ENCODE measurements at regions not wholly inside any gene's neighbourhood (a gene's known extent, or its start where the extent isn't known, plus 50 kb on each side); places are given as distances from the start of the nearest gene placed in this dataset.

DNA sequence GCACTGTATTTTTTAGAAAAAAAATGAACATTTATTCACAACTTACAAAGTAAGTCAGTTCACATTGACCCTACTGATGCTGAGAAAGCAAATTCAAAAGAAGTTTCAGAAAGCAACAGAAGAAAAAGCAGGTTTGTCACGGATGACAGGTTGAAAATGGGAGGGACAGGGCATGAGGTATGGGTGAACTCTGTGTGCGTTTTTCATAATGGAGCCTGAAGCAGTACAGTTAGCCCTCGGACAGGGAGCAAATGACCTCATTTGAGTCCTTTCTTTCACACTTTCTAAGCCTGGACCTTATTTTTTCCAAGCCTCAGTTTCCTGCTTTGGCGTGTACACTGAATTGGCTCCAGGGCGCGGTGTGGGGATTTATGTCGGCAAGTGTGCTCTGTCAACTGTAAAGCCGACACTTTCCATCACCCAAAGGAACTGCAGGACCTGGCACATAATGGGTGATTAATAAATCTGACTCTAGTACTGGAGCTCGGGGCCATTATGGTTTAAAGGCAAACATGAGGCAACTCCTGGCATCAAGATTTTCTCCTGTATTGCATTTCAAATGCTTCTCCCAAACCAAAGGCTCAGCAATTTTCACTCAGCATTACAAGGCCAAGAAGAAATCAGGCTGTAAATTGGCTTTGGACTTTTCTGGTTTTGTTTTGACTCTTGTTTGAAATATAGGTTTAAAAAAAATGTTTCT is 345.5 kb upstream of the DUSP10 start:
- H3K4me3 Mint-ChIP-seq = no peak overlapping the region
- DNase-seq = no peak
- ATAC-seq (replicated peaks) = no peak
- H3K9me3 Mint-ChIP-seq = peaks cover 0 to 6% of the 10 kb centered on the region in 2 donors
- peaks cover 0 to 3% of the 10 kb centered on the region in 2 donors for H3K4me1 Mint-ChIP-seq
- H3K27me3 Mint-ChIP-seq = peaks cover 15 to 22% of the 10 kb centered on the region in 2 donors
- no peak overlapping the region for H3K27ac Mint-ChIP-seq
- peaks cover 0 to 6% of the 10 kb centered on the region in 2 donors for H3K36me3 Mint-ChIP-seq

DNA sequence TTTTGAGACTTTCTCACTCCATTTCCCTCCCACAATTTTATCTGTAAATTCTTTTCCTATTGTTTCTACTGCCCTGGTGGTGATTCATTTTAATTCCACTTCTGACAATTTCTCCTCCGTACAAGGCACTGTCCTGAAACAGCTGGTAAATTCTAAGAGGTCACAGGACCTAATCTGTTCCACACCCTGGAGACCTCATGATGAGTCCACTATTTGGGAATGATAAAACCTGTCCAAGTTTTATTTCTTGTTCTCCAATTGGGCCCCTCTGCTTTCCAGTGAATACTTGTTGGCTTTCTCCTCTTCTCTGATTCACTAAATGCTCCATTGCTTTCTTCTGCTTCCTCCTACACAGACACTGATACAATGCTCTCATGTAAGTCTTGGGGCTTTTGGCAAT is 343.1 kb upstream of the DUSP10 start:
- peaks cover 15 to 22% of the 10 kb centered on the region in 2 donors for H3K27me3 Mint-ChIP-seq
- H3K27ac Mint-ChIP-seq = no peak overlapping the region
- H3K9me3 Mint-ChIP-seq = peaks cover 2 to 6% of the 10 kb centered on the region in 2 donors
- H3K36me3 Mint-ChIP-seq = peaks cover 0 to 6% of the 10 kb centered on the region in 2 donors
- no peak overlapping the region for H3K4me3 Mint-ChIP-seq
- peaks cover 3 to 6% of the 10 kb centered on the region in 2 donors for H3K4me1 Mint-ChIP-seq
- ATAC-seq (replicated peaks) = no peak
- no peak for DNase-seq

DNA sequence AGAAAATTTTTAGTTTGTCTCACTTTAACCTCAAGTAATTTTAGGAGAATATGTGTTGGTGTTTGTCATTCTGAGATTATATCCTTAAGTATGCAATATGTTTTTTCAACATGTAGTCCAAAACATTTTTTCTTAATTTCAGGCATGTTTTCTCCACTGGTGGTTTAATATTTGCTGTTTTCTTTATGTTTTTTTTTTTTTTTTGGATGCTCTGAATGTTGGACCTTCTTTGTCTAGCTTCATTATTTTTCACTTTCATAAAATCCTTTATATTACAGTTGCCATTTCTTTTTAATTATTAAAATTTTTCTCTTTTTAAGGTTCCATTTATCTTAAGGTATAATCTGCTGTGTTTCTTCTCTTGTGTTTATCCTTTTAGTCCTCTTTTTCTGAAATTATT is 342.2 kb upstream of the DUSP10 start:
- DNase-seq (no peak), ATAC-seq (replicated peaks) (no peak)
- Mint-ChIP-seq H3K27ac (no peak overlapping the region), H3K36me3 (peaks cover 0 to 6% of the 10 kb centered on the region in 2 donors), H3K9me3 (peaks cover 2 to 6% of the 10 kb centered on the region in 2 donors), H3K27me3 (peaks cover 15 to 20% of the 10 kb centered on the region in 2 donors), H3K4me3 (no peak overlapping the region), H3K4me1 (peaks cover 9 to 12% of the 10 kb centered on the region in 2 donors)

DNA sequence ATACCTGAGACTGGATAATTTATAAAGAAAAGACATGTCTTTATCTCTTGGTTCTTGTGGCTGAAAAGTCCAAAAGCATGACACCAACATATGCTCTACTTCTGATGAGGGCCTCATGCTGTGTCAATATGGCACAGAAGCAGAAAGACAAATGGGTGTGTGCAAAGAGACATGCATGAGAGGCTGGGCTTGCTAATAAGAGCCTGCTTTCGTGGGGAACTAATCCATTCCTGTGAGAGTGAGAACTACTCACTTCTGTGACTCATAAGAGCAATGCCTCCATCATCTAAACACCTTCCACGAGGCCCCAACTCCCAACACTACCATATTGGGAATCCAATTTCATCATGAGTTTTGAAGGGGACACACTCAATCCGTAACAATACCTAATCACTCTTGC is 340.0 kb upstream of the DUSP10 start:
- Mint-ChIP-seq H3K27ac (no peak overlapping the region), H3K36me3 (peaks cover 0 to 6% of the 10 kb centered on the region in 2 donors)
- DNase-seq = no peak

DNA sequence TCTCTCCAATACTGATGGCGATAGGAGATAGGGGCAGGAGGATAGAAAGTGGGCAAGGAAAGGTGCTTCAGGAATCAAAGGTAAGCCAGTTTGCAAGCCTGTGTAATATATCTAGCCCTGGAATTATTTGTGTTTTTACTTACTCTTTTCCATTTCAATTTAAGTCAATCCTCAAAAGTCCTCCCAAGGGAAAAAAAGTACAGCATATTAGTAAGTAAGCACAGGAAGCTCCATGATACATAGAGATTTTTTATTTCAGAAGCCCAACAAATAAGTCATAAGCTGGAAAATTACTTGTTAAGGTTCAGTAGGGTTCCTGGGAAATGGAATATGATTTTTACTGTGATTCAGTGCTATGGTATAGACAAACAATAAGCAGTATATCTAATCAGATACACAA is 337.7 kb upstream of the DUSP10 start:
- H3K4me1 Mint-ChIP-seq = peaks cover 7 to 12% of the 10 kb centered on the region in 2 donors
- H3K4me3 Mint-ChIP-seq = no peak overlapping the region
- peaks cover 0 to 5% of the 10 kb centered on the region in 2 donors for H3K27me3 Mint-ChIP-seq
- H3K27ac Mint-ChIP-seq = no peak overlapping the region
- ATAC-seq (replicated peaks) = no peak
- no peaks in the 10 kb centered on the region for H3K36me3 Mint-ChIP-seq
- H3K9me3 Mint-ChIP-seq = peaks cover 0 to 2% of the 10 kb centered on the region in 2 donors
- no peak for DNase-seq

More for the DNA sequence above, 340.0 kb upstream of the DUSP10 start:
- peak; percentile 51 to 59 for ATAC-seq (replicated peaks)
- H3K4me3 Mint-ChIP-seq = no peak overlapping the region
- peaks cover 2 to 6% of the 10 kb centered on the region in 2 donors for H3K9me3 Mint-ChIP-seq
- H3K4me1 Mint-ChIP-seq = peaks cover 10 to 12% of the 10 kb centered on the region in 2 donors
- H3K27me3 Mint-ChIP-seq = peaks cover 9 to 14% of the 10 kb centered on the region in 2 donors

DNA sequence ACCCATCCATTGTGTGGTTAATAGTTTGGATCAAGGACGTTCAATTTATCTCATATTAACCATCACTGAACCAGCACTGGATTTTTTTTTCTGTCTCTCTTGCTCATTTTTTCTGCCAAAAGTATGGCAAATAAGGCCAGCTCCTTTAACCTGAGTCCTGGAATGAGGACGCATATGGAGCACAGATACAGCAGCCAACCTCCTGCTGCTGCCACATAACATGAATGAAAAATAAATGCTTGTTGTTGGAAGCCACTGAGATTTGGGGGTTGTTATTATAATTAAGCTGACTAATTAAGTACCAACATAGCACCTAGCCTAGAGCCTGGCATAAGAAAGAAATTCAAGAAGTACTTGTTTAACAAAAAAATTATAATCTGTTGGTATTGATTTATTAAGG is 335.3 kb upstream of the DUSP10 start:
- Mint-ChIP-seq H3K4me3 (no peak overlapping the region), H3K9me3 (peaks cover 0 to 2% of the 10 kb centered on the region in 2 donors), H3K27ac (no peak overlapping the region), H3K27me3 (peaks cover 0 to 5% of the 10 kb centered on the region in 2 donors), H3K4me1 (peaks cover 9 to 19% of the 10 kb centered on the region in 2 donors), H3K36me3 (no peaks in the 10 kb centered on the region)
- DNase-seq (no peak), ATAC-seq (replicated peaks) (no peak)

DNA sequence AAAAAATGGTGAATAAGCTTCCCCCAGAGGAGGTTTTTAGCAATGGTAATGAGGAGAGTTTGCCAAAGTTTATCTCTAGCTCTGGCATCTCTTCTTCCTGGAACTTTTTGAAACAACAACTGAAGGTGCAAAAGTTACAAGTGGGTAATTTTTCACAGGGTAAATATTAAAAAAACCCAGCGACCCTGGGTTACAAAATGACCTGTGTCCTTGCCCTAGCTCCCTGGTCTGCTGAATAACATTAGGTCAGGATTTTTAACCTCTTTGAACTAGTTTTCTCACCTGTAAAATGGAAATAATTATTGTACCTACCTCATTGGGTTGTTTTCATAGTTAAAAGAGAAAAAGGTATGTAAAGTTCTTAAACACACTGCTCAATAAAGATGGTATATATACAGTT is 332.4 kb upstream of the DUSP10 start:
- H3K4me3 Mint-ChIP-seq = no peak overlapping the region
- no peaks in the 10 kb centered on the region for H3K9me3 Mint-ChIP-seq

DNA sequence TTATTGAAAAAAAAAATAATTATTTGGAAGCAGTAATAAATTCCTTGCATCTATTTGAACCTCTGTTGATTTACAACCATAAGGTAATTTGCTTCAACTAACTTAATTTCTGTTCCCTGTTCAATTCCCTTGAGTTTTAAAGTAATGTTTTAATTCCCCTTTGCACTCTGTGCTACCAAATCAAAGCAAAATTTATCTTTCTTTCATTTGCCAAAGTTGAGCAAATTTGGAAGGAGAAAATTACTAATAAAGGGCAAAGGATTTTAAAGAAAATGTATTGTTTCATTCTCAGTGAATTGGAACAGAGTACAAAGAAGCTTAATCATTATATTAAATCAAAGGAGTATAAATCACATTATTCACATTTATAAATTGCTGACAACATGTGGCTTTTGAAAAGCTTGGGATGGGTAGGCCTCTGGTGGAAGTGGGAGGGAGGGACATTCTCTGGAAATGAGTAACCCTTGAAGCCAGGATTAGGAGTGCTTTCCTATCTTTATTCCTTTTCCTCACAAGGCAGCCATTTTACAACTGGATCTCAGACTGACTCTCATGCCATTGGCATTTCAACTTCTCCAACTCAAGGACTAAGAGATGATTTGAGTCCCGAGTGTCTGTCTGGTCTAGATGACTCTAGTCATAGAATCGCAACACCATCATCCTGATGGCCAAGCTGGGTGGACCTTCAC is 331.6 kb upstream of the DUSP10 start:
- Mint-ChIP-seq H3K27me3 (peaks cover 0 to 5% of the 10 kb centered on the region in 2 donors), H3K4me1 (peaks cover 2 to 7% of the 10 kb centered on the region in 2 donors), H3K27ac (no peak overlapping the region), H3K4me3 (no peak overlapping the region), H3K36me3 (no peaks in the 10 kb centered on the region), H3K9me3 (no peaks in the 10 kb centered on the region)
- ATAC-seq (replicated peaks) = no peak
- no peak for DNase-seq

More for the DNA sequence above, 332.4 kb upstream of the DUSP10 start:
- Mint-ChIP-seq H3K27ac (no peak overlapping the region), H3K4me1 (peaks cover 6 to 9% of the 10 kb centered on the region in 2 donors), H3K36me3 (no peaks in the 10 kb centered on the region), H3K27me3 (peaks cover 0 to 5% of the 10 kb centered on the region in 2 donors)
- DNase-seq (no peak), ATAC-seq (replicated peaks) (no peak)

DNA sequence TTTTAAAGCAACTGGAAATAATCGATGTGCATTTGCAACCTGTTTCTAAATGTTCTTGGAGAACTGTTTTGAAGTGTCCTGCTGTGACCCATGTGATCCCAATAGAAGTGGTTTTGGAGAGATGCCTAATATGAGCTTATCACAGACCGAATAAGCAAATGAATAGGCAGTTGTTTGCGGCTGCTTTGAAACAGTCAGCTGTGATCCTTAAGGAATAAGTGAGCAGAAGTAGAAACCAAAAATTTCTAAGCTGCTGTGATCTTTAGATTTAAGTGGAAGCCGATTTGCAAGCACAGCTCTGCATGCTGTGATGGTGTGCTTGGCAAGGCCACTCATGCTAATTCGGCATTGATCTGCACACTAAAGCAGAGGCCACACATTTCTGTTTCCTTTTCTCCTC is 329.5 kb upstream of the DUSP10 start:
- Mint-ChIP-seq H3K4me1 (peaks cover 2 to 7% of the 10 kb centered on the region in 2 donors), H3K4me3 (no peak overlapping the region), H3K27me3 (peaks cover 3 to 4% of the 10 kb centered on the region in 2 donors), H3K27ac (no peak overlapping the region), H3K9me3 (no peaks in the 10 kb centered on the region), H3K36me3 (no peaks in the 10 kb centered on the region)
- ATAC-seq (replicated peaks) = no peak
- no peak for DNase-seq

DNA sequence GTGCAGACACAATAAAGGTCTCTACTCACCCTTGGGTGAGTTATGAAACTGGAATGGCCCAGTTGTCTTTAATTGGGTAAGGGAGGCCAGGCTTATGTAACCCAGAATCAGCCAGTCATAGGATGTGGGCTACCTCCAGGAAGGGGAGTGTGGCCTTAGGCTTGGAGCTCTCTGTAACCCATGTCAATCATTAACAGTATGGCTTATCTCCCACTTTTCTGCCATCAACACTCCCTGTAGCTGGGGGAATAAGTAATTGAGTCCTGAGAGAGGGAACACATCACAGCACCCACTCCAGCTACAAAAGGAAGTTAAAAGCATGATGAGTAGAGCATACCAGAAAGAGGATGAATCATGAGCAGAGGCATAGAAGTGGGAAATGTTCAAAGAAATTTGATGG is 327.0 kb upstream of the DUSP10 start:
- H3K4me1 Mint-ChIP-seq = peaks cover 4 to 7% of the 10 kb centered on the region in 2 donors

DNA sequence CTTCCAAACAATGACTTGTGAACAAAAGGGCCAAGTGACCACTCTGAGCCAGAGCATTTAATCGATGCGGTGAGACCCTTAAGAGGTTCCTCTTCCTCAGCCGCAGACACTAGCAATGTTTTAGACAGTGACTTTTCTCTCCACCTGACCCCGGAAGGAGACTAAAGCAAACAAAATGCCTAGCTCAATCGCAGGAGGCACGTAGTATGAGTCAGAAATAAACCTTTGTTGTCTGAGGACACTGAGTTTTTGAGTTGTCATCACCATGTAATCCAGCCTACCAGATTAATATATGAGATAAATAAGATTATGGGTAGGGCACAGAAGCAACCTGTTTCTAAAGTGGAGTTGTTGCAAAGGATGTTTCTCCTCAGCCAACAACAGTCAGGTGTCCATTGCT is 326.2 kb upstream of the DUSP10 start:
- DNase-seq (no peak), ATAC-seq (replicated peaks) (no peak)
- H3K36me3 Mint-ChIP-seq = peaks cover 5 to 6% of the 10 kb centered on the region in 2 donors
- peaks cover 0 to 9% of the 10 kb centered on the region in 2 donors for H3K27me3 Mint-ChIP-seq
- peaks cover 4 to 6% of the 10 kb centered on the region in 2 donors for H3K4me1 Mint-ChIP-seq
- no peak overlapping the region for H3K4me3 Mint-ChIP-seq
- peaks cover 12% of the 10 kb centered on the region in 2 donors for H3K9me3 Mint-ChIP-seq
- no peak overlapping the region for H3K27ac Mint-ChIP-seq

More for the DNA sequence above, 327.0 kb upstream of the DUSP10 start:
- Mint-ChIP-seq H3K27me3 (peaks cover 0 to 9% of the 10 kb centered on the region in 2 donors), H3K36me3 (peaks cover 5 to 6% of the 10 kb centered on the region in 2 donors), H3K27ac (no peak overlapping the region), H3K4me3 (no peak overlapping the region), H3K9me3 (peaks cover 6 to 8% of the 10 kb centered on the region in 2 donors)
- ATAC-seq (replicated peaks) (no peak), DNase-seq (no peak)

DNA sequence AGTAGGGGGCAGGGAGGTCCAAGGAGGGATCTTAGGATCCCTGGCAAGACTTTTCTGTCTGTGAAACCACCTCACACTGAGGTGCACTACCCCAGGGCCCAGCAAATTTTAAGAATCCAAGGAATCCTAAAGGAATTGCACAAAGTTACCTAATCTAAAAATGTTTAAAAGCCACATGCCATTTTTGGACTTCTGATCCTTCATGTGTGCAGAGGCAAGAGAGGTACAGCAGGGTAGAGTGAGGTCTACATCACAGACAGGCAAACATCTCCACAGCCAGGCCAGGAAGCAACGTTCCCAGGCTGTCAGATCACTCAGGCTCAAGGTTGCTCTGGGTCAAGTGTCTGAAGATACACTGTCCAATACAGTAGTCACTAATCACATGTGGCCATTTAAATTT is 324.6 kb upstream of the DUSP10 start:
- Mint-ChIP-seq H3K4me1 (peaks cover 0 to 2% of the 10 kb centered on the region in 2 donors), H3K9me3 (peaks cover 12 to 14% of the 10 kb centered on the region in 2 donors), H3K4me3 (no peak overlapping the region), H3K27me3 (peaks cover 0 to 9% of the 10 kb centered on the region in 2 donors), H3K27ac (no peak overlapping the region), H3K36me3 (peaks cover 5 to 6% of the 10 kb centered on the region in 2 donors)
- ATAC-seq (replicated peaks) (no peak), DNase-seq (no peak)

DNA sequence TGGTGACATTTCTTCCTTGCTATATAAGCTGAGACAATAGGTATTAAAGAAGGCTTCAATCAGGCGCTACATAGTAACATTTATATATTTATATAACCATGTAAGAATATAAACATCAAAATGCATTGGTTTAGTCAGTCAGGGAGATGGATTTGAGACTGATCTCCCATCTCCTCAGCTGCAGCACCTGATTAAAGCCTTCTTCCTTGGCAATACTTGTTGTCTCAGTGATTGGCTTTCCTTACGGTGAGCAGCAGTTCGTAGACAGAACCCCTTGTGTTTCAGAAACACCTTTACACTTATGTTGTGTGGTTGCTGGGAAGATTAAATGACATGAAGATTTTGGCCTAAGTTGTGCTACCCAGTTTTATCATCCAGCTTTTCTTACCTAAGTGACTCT is 323.3 kb upstream of the DUSP10 start:
- Mint-ChIP-seq H3K4me1 (peaks cover 0 to 2% of the 10 kb centered on the region in 2 donors), H3K4me3 (no peak overlapping the region), H3K9me3 (peaks cover 12 to 14% of the 10 kb centered on the region in 2 donors), H3K36me3 (peaks cover 5 to 6% of the 10 kb centered on the region in 2 donors), H3K27ac (no peak overlapping the region), H3K27me3 (peaks cover 0 to 9% of the 10 kb centered on the region in 2 donors)
- ATAC-seq (replicated peaks) = no peak
- no peak for DNase-seq

DNA sequence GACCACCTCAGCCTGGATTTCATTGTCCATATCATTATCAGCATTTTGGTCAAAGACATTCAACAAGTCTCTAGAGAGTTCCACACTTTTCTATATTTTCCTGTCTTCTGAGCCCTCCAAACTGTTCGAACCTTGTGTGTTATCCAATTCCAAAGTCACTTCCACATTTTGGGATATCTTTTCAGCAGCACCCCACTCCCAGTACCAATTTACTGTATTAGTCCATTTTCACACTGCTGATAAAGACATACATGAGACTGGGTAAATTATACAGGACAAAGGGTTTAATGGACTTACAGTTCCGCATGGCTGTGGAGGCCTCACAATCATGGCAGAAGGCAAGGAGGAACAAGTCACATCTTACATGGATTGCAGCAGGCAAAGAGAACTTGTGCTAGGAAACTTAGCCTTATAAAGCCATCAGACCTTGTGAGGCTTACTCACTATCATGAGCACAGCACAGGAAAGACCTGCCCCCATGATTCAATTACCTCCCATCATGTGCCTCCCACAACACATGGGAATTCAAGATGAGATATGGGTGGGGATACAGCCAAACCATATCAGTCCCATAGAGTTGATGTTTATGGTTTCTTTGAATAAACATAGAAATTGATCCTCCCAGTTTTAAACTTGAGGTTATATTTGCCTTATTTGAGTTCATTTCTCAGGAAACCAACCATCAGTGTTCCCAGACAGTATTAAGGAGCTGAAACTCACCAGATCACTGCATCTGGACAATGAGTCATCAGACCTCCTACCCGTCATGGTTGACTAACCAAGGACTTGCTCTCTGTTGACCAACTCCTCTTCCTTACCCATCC is 322.7 kb upstream of the DUSP10 start:
- DNase-seq = no peak
- ATAC-seq (replicated peaks) = no peak
- Mint-ChIP-seq H3K4me3 (no peak overlapping the region), H3K9me3 (peaks cover 12 to 14% of the 10 kb centered on the region in 2 donors), H3K4me1 (peaks cover 0 to 2% of the 10 kb centered on the region in 2 donors), H3K27me3 (peaks cover 0 to 9% of the 10 kb centered on the region in 2 donors), H3K36me3 (peaks cover 5 to 6% of the 10 kb centered on the region in 2 donors), H3K27ac (no peak overlapping the region)
